GM20000 (cell line): ENCODE measurements at regions not wholly inside any gene's neighbourhood (a gene's known extent, or its start where the extent isn't known, plus 50 kb on each side); places are given as distances from the start of the nearest gene placed in this dataset.

Source experiments
- DNase-seq: peaks from one replicate; pipeline ENCODE4 v3.0.0; 2012; ENCODE audit warnings: low spot score
- CTCF ChIP-seq: IDR thresholded peaks from 2 replicates; pipeline ENCODE4 v1.5.1; 2012; ENCODE audit warnings: mild to moderate bottlenecking, control low read depth; ENCODE audit errors: extremely low read depth, missing control alignments

- no peak for DNase-seq
- no peak for TF ChIP-seq CTCF
Observed at GRCh38 chr6:14228571-14228970, 111.0 kb downstream of the CD83 start.

- DNase-seq = no peak
Observed at GRCh38 chr6:14231071-14231483, 113.5 kb downstream of the CD83 start.

GRCh38 chr6:14231501-14232280, 114.1 kb downstream of the CD83 start:
- TF ChIP-seq CTCF = no peak
- DNase-seq = no peak

More at GRCh38 chr6:14231071-14231483, 113.5 kb downstream of the CD83 start:
- TF ChIP-seq CTCF = no peak

GRCh38 chr6:14232889-14233288, 115.3 kb downstream of the CD83 start:
- no peak for DNase-seq
- no peak for TF ChIP-seq CTCF

- no peak for TF ChIP-seq CTCF
- no peak for DNase-seq
Observed at GRCh38 chr6:14235653-14236356, 118.2 kb downstream of the CD83 start.

GRCh38 chr6:14239097-14239496, 121.5 kb downstream of the CD83 start:
- no peak for DNase-seq
- no peak for TF ChIP-seq CTCF

- no peak for DNase-seq
- TF ChIP-seq CTCF = no peak
Observed at GRCh38 chr6:14240411-14241166, 123.0 kb downstream of the CD83 start.
